ENCODE measurements at regions not wholly inside any gene's neighbourhood (a gene's known extent, or its start where the extent isn't known, plus 50 kb on each side); places are given as distances from the start of the nearest gene placed in this dataset.

DNA sequence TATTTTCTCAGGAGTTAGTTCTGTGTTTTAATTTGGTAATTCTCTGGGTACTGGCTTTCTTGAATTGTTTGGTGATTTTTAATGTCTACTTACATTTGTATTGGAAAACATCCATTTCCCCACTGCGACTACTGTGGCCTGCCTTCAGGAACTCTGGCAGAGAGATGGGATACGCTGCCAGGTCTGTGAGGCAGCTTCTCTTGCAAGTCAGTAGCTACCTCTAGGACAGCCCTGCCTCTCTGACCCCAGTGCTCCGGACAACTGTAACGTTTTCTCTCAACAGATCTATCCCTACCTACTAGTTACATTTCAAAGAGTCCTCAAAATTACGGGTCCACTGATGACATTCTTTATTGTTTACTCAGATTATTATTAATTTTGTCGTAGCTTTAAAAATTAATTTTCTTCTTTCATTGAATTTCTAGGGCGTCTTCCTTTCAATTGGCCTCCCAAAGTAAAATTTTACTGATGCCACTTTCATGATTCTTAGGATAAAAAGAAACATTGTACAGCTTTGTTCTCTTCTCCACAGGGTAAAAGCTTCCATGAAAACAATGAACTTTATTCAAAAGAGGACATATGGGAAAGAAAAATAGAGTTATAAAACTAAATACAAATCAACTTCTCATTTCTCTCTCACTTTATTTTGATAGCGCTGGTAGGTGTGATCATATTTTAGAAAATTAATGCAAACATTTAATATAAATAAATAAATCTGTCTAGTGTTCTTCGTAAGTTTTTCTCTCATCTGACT lies 123.2 kb upstream of the GOLGA8J start:
- DNase-seq (ENCODE audit: extremely low read depth, low read depth, low spot score) = no peak

GRCh38 chr15:29952225-29952624 lies 130.0 kb upstream of the TJP1 start:
- no peak for DNase-seq (ENCODE audit: extremely low read depth, low read depth, low spot score)

- no peak for DNase-seq (ENCODE audit: extremely low read depth, low read depth, low spot score)
Measured at GRCh38 chr15:29945943-29946596, 123.8 kb upstream of the TJP1 start.

- no peak for DNase-seq (ENCODE audit: extremely low read depth, low read depth, low spot score)
Measured at GRCh38 chr15:29944925-29945324, 122.7 kb upstream of the TJP1 start.

GRCh38 chr15:29942548-29942947 lies 120.3 kb upstream of the TJP1 start:
- no peak for DNase-seq (ENCODE audit: extremely low read depth, low read depth, low spot score)

GRCh38 chr15:29942143-29942542 lies 119.9 kb upstream of the TJP1 start:
- DNase-seq (ENCODE audit: extremely low read depth, low read depth, low spot score) = no peak

DNA sequence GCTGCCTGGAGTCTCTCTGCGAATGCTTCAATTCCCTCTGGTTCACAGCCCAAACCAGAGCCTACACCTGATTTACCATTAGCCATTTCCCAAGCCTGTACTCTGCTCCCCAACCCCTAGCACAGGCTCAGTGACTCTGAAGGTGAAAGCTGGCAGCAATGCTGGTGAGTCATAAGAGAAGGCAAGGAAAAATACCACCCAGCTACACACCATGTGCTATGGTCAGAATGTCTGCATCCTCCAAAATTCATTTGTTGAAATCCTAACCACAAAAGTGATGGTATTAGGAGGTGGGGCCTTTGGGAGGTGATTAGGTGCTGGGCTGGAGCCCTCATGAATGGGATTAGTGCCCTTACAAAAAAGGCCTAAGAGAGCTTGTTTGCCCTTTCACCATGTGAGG lies 117.1 kb upstream of the TJP1 start:
- no peak for DNase-seq (ENCODE audit: extremely low read depth, low read depth, low spot score)

DNA sequence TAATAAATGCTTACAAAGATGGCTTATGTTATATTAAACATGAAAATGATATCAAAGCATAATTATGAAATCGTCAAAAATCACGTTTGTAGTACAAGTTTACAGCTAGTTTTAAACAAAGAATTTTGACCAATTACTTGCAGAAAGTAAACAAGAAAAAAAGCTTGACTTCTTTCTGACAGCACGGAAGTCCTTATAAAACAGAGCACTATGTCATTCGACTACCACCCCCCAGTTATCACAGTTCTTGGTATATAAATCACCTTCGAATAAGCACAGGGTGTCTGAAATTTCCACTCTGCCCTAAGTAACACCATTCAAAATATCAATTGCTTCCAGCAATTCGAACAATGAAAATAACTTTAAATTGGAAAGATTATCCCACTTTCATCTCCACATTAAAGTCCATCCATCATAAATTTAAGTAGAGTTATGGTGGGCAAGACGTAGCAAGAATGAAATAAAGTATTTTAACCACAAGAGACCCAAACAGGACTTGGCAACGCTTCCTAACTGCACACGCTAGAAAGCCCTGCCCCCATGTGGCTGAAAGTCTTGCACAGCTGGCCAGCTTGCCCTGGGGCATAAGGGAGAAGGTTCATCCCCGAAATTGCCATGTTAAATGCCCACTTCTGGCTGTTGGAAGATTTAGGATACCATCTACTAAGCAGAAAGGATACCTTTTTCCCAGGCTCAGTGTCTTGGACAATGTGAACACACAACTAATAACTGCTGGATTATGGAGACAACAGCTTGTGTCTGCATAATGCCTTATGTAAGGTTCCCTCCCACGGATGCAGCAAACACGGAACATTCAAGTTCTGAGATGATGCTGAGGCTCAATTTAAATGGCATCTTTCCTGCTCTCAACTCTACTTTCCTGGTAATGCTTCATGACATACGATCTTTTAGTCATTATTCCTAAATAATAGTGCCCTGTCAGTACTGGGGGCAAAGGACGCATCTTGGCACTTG lies 116.4 kb upstream of the TJP1 start:
- DNase-seq (ENCODE audit: extremely low read depth, low read depth, low spot score) = no peak

- DNase-seq (ENCODE audit: extremely low read depth, low read depth, low spot score) = no peak
Measured at GRCh38 chr15:29937956-29938355, 115.7 kb upstream of the TJP1 start.

DNA sequence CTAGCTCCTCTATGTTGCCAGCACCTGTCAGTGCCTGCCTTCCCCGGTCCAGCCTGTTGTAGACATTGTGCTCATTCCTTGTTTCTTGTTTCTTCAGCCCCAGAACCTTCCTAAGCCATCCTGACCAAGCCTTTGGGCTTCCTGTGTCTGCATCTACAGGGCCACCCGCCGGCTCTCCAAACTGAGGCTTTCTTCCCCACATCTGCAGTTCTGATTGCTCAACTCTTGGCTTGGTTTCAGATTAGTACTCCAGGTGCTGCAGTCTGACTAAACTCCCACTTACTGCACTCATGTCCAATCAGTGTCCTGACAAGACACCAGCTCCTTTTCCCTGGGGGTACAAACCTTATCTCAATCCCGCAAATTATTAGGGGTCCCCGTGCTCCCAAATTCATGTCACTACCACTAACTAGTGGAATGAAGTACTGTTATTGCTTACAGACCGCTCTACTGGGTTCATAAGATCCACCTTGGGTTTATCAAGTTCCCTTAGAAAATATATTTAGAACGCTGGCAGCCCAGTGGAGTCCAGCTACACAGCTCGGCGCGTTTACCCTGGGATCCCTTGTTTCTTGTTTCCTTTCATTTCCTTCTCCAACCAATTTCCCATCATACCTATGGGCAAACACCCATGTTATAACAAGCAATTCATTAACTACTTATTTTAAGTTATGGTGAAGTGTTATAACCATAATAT lies 114.2 kb upstream of the TJP1 start:
- DNase-seq (ENCODE audit: extremely low read depth, low read depth, low spot score) = no peak

DNA sequence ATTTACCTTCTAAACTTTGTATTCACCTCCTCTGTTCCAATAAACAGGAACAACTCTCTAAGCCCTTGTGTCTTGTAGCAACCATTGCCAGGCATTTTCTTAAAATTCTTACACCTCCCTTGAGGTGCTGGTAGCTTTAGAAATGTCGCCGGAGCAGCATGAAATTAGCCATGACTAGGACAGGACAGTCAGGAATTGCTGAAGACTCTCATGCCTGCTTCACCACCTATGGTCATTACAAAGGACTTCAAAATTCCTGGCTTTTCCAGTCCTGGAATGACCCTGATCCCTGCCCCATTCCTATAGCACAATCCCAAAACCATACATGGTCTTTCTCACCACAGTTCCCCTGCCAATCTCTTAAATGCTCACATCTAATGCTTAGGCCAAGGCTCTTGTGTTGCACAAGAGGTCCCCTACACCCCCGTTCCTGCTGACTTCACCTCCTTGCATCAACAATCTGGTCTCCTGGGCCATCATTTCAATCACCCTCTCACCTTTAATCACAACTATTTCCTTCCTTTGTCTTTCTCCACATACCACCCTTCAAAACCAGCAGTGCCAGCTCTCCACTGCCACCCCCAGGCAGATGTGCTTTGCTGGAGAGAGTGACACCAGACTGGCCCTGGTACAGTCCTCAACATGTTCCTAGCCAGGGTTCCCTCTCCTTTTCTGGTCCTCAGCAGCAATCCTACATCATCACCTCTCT lies 113.2 kb upstream of the TJP1 start:
- DNase-seq (ENCODE audit: extremely low read depth, low read depth, low spot score) = no peak

GRCh38 chr15:29934251-29934650 lies 112.0 kb upstream of the TJP1 start:
- no peak for DNase-seq (ENCODE audit: extremely low read depth, low read depth, low spot score)

DNA sequence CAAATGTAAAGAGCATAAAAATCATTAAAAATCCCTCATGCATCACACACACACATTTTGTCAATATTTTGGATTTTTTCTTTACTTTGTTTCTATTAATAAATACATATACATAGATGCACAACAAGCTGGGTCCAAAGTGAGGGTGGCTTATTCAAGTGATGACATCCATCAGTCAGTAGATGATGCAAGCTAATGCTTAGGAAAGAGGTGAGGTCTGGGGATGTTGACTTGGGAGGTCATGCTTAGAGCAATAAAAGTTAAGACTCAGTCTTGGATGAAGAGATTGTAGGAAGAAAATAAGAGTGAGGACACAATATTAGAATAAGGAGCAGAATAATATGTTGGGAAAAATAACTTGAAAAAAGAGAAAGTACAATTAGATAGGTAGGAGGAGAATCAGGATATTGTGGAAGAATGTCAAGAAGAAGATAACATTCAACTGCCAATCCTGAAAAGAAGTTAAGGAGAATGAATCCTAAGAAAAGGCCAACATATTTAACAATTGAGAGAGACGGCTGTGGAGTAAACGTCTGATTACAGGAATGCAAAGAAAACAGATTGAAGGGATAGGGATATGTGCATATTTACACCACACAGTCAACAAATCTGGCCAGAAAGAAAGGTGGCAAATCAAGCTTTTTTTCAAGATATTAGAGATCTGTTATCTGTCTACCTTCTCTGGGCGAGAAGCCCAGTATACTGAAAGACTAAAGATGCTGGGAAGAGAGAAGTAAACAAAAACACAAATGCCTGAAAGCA lies 111.0 kb upstream of the TJP1 start:
- no peak for DNase-seq (ENCODE audit: extremely low read depth, low read depth, low spot score)

DNA sequence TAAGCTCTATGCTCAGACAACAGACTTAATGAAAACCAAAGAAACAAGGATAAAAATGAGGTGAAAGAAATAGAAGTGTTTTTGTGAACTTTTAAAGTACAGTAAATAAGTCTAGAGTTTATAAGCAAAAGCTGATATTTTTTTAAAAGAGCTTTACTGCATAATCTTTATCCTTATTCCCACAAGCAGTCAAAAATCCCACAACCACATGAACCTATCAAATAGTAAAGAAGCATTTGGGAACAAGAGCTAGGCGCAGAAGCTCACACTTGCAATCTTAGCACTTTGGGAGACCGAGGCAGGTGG lies 103.8 kb upstream of the TJP1 start:
- no peak for DNase-seq (ENCODE audit: extremely low read depth, low read depth, low spot score)

- DNase-seq (ENCODE audit: extremely low read depth, low read depth, low spot score) = peak; percentile 52
Measured at GRCh38 chr15:29925227-29926082, 103.2 kb upstream of the TJP1 start.

- no peak for DNase-seq (ENCODE audit: extremely low read depth, low read depth, low spot score)
Measured at GRCh38 chr15:29924750-29925149, 102.5 kb upstream of the TJP1 start.

DNA sequence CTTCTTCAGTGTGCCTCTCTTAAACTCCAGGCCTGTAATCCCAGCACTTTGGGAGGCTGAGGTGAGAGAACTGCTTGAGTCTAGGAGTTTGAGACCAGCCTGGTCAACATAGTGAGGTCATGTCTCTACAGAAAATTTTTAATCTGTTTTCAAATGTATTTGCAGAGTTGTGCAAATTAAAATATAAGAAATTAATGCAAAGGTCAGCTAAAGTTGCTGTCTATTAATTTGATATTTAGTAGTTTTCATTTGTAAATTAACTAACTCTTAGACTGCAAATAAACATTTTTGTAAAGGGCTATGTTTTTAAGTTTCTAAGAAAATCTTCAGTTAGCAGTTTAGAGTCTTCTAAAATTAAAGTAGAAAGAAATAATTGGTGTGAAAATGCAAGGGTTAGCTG lies 99.9 kb upstream of the TJP1 start:
- DNase-seq (ENCODE audit: extremely low read depth, low read depth, low spot score) = no peak

GRCh38 chr15:29921130-29921601 lies 98.9 kb upstream of the TJP1 start:
- no peak for DNase-seq (ENCODE audit: extremely low read depth, low read depth, low spot score)

- DNase-seq (ENCODE audit: extremely low read depth, low read depth, low spot score) = no peak
Measured at GRCh38 chr15:29920515-29920914, 98.2 kb upstream of the TJP1 start.

Data from glomerular endothelial cell (primary cell).